IMR-90 (cell line): ENCODE measurements at regions not wholly inside any gene's neighbourhood (a gene's known extent, or its start where the extent isn't known, plus 50 kb on each side); places are given as distances from the start of the nearest gene placed in this dataset.

Experiments
- ATAC-seq: fragments of 200-7000 bp; cut with Tn5 transposase; 2 replicates; pipeline ENCODE4 v1.9.1; 2020; ENCODE audit warnings: low read depth, mild to moderate bottlenecking, moderate library complexity
- BruUV-seq: library from RNA; stranded (reverse); fragments of 400-500 nt; replicated peaks from 2 replicates; lab custom pipeline; 2021; lab: Mats Ljungman, UMichigan
- CTCF ChIA-PET: fragments of 300-600 bp; formaldehyde crosslinking; extraction: SDS; loops from one replicate; lab custom pipeline; 2021; ENCODE audit warnings: antibody characterized with exemption; lab: Yijun Ruan, JAX
- POLR2A ChIA-PET: fragments of 300-600 bp; sonication (Branson Sonifier 250); formaldehyde crosslinking; loops from one replicate; lab custom pipeline; 2022; ENCODE audit warnings: antibody characterized with exemption; ENCODE audit not compliant: unreplicated experiment; lab: Charles Lee
- DNase-seq: peaks from one replicate; pipeline ENCODE4 v3.0.0; 2013
- H2AFZ ChIP-seq: replicated peaks from 2 replicates; pipeline ENCODE3; 2013; ENCODE audit warnings: low read length, mild to moderate bottlenecking; ENCODE audit not compliant: poor library complexity
- H2AK5ac ChIP-seq: 2 replicates; pipeline ENCODE4 v1.6.1; 2013; ENCODE audit warnings: low read depth, low read length, inconsistent platforms
- H2AK9ac ChIP-seq: replicated peaks from 2 replicates; pipeline ENCODE3; 2013; ENCODE audit warnings: mild to moderate bottlenecking, low read depth, low read length, moderate library complexity; ENCODE audit not compliant: poor library complexity
- H2BK120ac ChIP-seq: 2 replicates; pipeline ENCODE4 v1.6.1; 2013; ENCODE audit warnings: low read depth, low read length, inconsistent platforms
- H2BK15ac ChIP-seq: 3 replicates; pipeline ENCODE4 v1.6.1; 2013; ENCODE audit warnings: low read depth, low read length, inconsistent platforms
- H2BK20ac ChIP-seq: 2 replicates; pipeline ENCODE4 v1.6.1; 2013; ENCODE audit warnings: low read depth, mild to moderate bottlenecking, inconsistent platforms, low read length, moderate library complexity
- H2BK5ac ChIP-seq: 2 replicates; pipeline ENCODE4 v1.6.1; 2013; ENCODE audit warnings: mild to moderate bottlenecking, low read depth, low read length, inconsistent platforms; ENCODE audit not compliant: poor library complexity, severe bottlenecking
- H3K14ac ChIP-seq: replicated peaks from 2 replicates; pipeline ENCODE4 v1.6.1; 2013; ENCODE audit warnings: low read depth, low read length, inconsistent platforms
- H3K18ac ChIP-seq: 2 replicates; pipeline ENCODE4 v1.6.1; 2013; ENCODE audit warnings: low read depth, low read length, control low read depth
- H3K23ac ChIP-seq: 2 replicates; pipeline ENCODE4 v1.6.1; 2013; ENCODE audit warnings: low read depth, low read length, inconsistent platforms
- H3K27ac ChIP-seq: 2 replicates; pipeline ENCODE4 v1.5.1; 2013; ENCODE audit warnings: mild to moderate bottlenecking, control low read depth, low read length; ENCODE audit not compliant: insufficient read depth
- H3K27me3 ChIP-seq: 2 replicates; pipeline ENCODE4 v1.6.1; 2013; ENCODE audit warnings: low read length; ENCODE audit not compliant: control insufficient read depth, insufficient read depth
- H3K36me3 ChIP-seq: 2 replicates; pipeline ENCODE4 v1.6.1; 2013; ENCODE audit warnings: low read length, mixed read lengths; ENCODE audit not compliant: control insufficient read depth, insufficient read depth
- H3K4ac ChIP-seq: 2 replicates; pipeline ENCODE4 v1.6.1; 2013; ENCODE audit warnings: low read depth, low read length, inconsistent platforms
- H3K4me1 ChIP-seq: 2 replicates; pipeline ENCODE4 v1.6.1; 2013; ENCODE audit warnings: low read length, mixed read lengths; ENCODE audit not compliant: control insufficient read depth, insufficient read depth
- H3K4me2 ChIP-seq: 2 replicates; pipeline ENCODE4 v1.6.1; 2013; ENCODE audit warnings: low read depth, mild to moderate bottlenecking, control low read depth, low read length, moderate library complexity
- H3K4me3 ChIP-seq: 2 replicates; pipeline ENCODE4 v1.5.1; 2013; ENCODE audit warnings: low read depth, mild to moderate bottlenecking, control low read depth, low read length, moderate library complexity; ENCODE audit not compliant: insufficient read depth
- H3K56ac ChIP-seq: 2 replicates; pipeline ENCODE4 v1.6.1; 2013; ENCODE audit warnings: low read length, inconsistent platforms; ENCODE audit not compliant: insufficient read depth; ENCODE audit errors: extremely low read depth
- H3K79me1 ChIP-seq, 2 experiments: 2 replicates each; pipeline ENCODE4 v1.6.1; 2013; ENCODE audit warnings: low read length in 2 of 2, inconsistent platforms in 1 of 2, low read depth in 1 of 2
- H3K9ac ChIP-seq: 2 replicates; pipeline ENCODE4 v1.6.1; 2013; ENCODE audit warnings: low read depth, low read length, control low read depth
- H3K9me1 ChIP-seq: 2 replicates; pipeline ENCODE4 v1.6.1; 2013; ENCODE audit warnings: low read length, inconsistent platforms; ENCODE audit not compliant: insufficient read depth
- H3K9me3 ChIP-seq: 2 replicates; pipeline ENCODE4 v1.6.1; 2013; ENCODE audit warnings: low read length; ENCODE audit not compliant: control insufficient read depth, insufficient read depth
- H4K20me1 ChIP-seq: 2 replicates; pipeline ENCODE4 v1.6.1; 2013; ENCODE audit warnings: low read length, inconsistent platforms; ENCODE audit not compliant: insufficient read depth
- H4K5ac ChIP-seq: 2 replicates; pipeline ENCODE4 v1.6.1; 2013; ENCODE audit warnings: mild to moderate bottlenecking, low read depth, low read length, control low read depth
- H4K8ac ChIP-seq, 2 experiments: 2 replicates each; pipeline ENCODE4 v1.6.1; 2013; ENCODE audit warnings: low read depth in 2 of 2, low read length in 2 of 2, control low read depth in 1 of 2, inconsistent platforms in 1 of 2
- H4K91ac ChIP-seq: 2 replicates; pipeline ENCODE4 v1.6.1; 2013; ENCODE audit warnings: low read depth, low read length, inconsistent platforms; ENCODE audit not compliant: insufficient read depth
- CHD1 ChIP-seq: IDR thresholded peaks from 2 replicates; pipeline ENCODE4 v1.6.1; 2012; ENCODE audit warnings: low read depth, low read length, improper control_type of control experiment
- MAZ ChIP-seq: IDR thresholded peaks from 2 replicates; pipeline ENCODE4 v1.6.1; 2012; ENCODE audit warnings: low read depth, mild to moderate bottlenecking, low read length, improper control_type of control experiment, moderate library complexity, borderline replicate concordance
- SMC3 ChIP-seq: fragments of 150-350 bp; IDR thresholded peaks from 2 replicates; pipeline ENCODE4 v1.6.1; 2016; ENCODE audit warnings: low read depth, mild to moderate bottlenecking, antibody characterized with exemption, low read length, moderate library complexity
- USF2 ChIP-seq: fragments of 150-350 bp; IDR thresholded peaks from 2 replicates; pipeline ENCODE4 v1.6.1; 2017; ENCODE audit warnings: mild to moderate bottlenecking, antibody characterized with exemption, low read length, low read depth
- WGBS, 2 experiments: methylation state at CpG; one replicate each; pipeline versions ENCODE4 v1.1.5 to v1.1.7; 2013; ENCODE audit warnings: missing lambda C conversion rate in 2 of 2; ENCODE audit not compliant: insufficient read length in 1 of 2; ENCODE audit errors: extremely low coverage in 2 of 2; 5-methylcytosine and 5-hydroxymethylcytosine counted together
- dilution Hi-C: fragments of 300-500 bp; cut with HindIII; formaldehyde crosslinking; loops from one replicate; pipeline ENCODE4 v1.14.3; 2018; ENCODE audit warnings: low sequenced_read_pairs; ENCODE audit not compliant: unreplicated experiment
- in situ Hi-C: fragments of 300-500 bp; cut with MboI; formaldehyde crosslinking; loops from 3 replicates; pipeline ENCODE4 v1.14.3; 2019; ENCODE audit warnings: low sequenced_read_pairs, inconsistent platforms, mixed read lengths
- intact Hi-C: fragments of 100-400 bp; cut with micrococcal nuclease; formaldehyde crosslinking; loops from 2 replicates; pipeline ENCODE4 v1.10.0; 2022

GRCh38 chr3:89859757-89860156 lies 752.3 kb downstream of the EPHA3 start:
- Histone ChIP-seq H4K8ac (no peak overlapping the region), H3K4me3 (no peak overlapping the region), H3K27ac (no peak overlapping the region), H2AFZ (no peak overlapping the region), H4K20me1 (no peaks in the 10 kb centered on the region), H4K91ac (no peak overlapping the region), H2BK120ac (no peak overlapping the region), H2AK5ac (no peak overlapping the region), H3K18ac (no peak overlapping the region), H2BK5ac (no peak overlapping the region), H3K27me3 (no peaks in the 10 kb centered on the region), H3K4me2 (no peak overlapping the region), H3K36me3 (no peaks in the 10 kb centered on the region), H3K79me1 (no peaks in the 10 kb centered on the region), H2AK9ac (no peak overlapping the region), H3K4me1 (no peaks in the 10 kb centered on the region), H3K9ac (no peak overlapping the region), H3K23ac (no peak overlapping the region), H3K9me1 (no peaks in the 10 kb centered on the region), H3K56ac (no peak overlapping the region), H3K4ac (no peak overlapping the region), H3K14ac (no peak overlapping the region), H2BK20ac (no peak overlapping the region), H3K9me3 (no peaks in the 10 kb centered on the region), H4K5ac (no peak overlapping the region), H2BK15ac (no peak overlapping the region)
- ATAC-seq (no peak), DNase-seq (no peak)
- no TSS peak for BruUV-seq
- TF ChIP-seq MAZ (no peak), SMC3 (no peak), CHD1 (no peak), USF2 (no peak)
- WGBS, 2 experiments: no CpG with 5 or more reads among the region's 2 CpGs
- intact Hi-C loops (loop anchor here (10.0 kb wide), 2 partner anchors 295 to 455 kb away; no protein-coding TSS in a partner anchor), in situ Hi-C loops (loop anchor here (25.0 kb wide), 1 partner anchor 1647 kb away; no protein-coding TSS in a partner anchor), dilution Hi-C loops (no loop called here)
- POLR2A ChIA-PET: no interaction called here
- CTCF ChIA-PET: no interaction called here
